Right lobe of liver (tissue), 4 donors: ENCODE measurements at regions not wholly inside any gene's neighbourhood (a gene's known extent, or its start where the extent isn't known, plus 50 kb on each side); places are given as distances from the start of the nearest gene placed in this dataset.

Source experiments
- CTCF ChIP-seq, 4 donors: fragments of 200-600 bp in 3 of 4; fragments of 450-650 bp in 1 of 4; IDR thresholded peaks; one replicate each; pipeline versions ENCODE4 v1.5.1 to v1.8.0; 2016 to 2022; ENCODE audit warnings: antibody characterized with exemption in 4 of 4, mild to moderate bottlenecking in 2 of 4
- POLR2A ChIP-seq: fragments of 450-650 bp; IDR thresholded peaks from one replicate; pipeline ENCODE4 v1.6.1; 2017; ENCODE audit warnings: antibody characterized with exemption, mild to moderate bottlenecking
- donor health status: DM: no; HTN: no; CAD: no.
- donor health status: DM: no; HTN: no; CAD: no.
- donor health status: DM: no; HTN: yes; CAD: no.

DNA sequence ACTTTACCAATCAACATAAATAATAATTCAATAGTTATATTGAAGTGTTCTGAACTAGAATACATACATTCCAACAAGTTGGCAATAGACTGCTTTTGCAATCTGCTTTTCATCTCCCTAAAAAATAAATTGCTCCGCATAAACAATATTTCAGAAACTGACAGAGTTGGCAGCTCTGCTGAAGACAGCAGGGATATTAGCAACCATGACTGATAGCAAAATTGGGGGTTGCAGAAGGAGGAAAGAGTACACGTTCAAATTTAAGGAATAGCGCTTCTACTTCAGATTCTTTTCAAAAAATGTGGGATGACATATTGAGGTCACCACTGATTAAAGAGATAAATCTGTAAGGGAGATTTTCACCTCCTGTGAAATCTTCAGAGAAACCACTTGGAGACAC, 521.2 kb downstream of the DTWD2 start:
- TF ChIP-seq CTCF (IDR thresholded peaks at IDR 0.05) (no peak), POLR2A (no peak)
